Colonic mucosa (tissue), 4 donors: ENCODE measurements at regions not wholly inside any gene's neighbourhood (a gene's known extent, or its start where the extent isn't known, plus 50 kb on each side); places are given as distances from the start of the nearest gene placed in this dataset.

Experiments
- DNase-seq: peaks from one replicate; pipeline ENCODE4 v3.0.0-alpha.2; 2020
- H3K27ac ChIP-seq: fragments of 200-600 bp; one replicate; pipeline ENCODE4 v1.8.0; 2021
- H3K27me3 ChIP-seq: fragments of 200-600 bp; one replicate; pipeline ENCODE4 v1.8.0; 2021
- H3K36me3 ChIP-seq: fragments of 200-600 bp; one replicate; pipeline ENCODE4 v1.8.0; 2021
- H3K4me1 ChIP-seq: fragments of 200-600 bp; one replicate; pipeline ENCODE4 v1.8.0; 2021; ENCODE audit warnings: mild to moderate bottlenecking
- H3K4me3 ChIP-seq: fragments of 200-600 bp; one replicate; pipeline ENCODE4 v1.8.0; 2021
- H3K9ac ChIP-seq, 2 donors: one replicate each; pipeline ENCODE4 v1.7.0; 2013; ENCODE audit warnings: control low read depth in 2 of 2, low read depth in 2 of 2, low read length in 2 of 2
- H3K9me3 ChIP-seq: fragments of 200-600 bp; one replicate; pipeline ENCODE4 v1.8.0; 2021
- CTCF ChIP-seq: fragments of 200-600 bp; IDR thresholded peaks from one replicate; pipeline ENCODE4 v1.8.0; 2022; ENCODE audit warnings: antibody characterized with exemption, mild to moderate bottlenecking
- intact Hi-C: fragments of 100-400 bp; cut with DNase I; formaldehyde crosslinking; loops from one replicate; pipeline ENCODE4 v1.14.1; 2022
- donor health status: healthy.
- donor health status: DM: no; HTN: no; CAD: no.
- donor health status: DM: no; HTN: no; CAD: no.

GRCh38 chr15:89398896-89399237 is 64.2 kb upstream of the POLG start:
- Histone ChIP-seq H3K4me3 (no peak overlapping the region), H3K36me3 (no peaks in the 10 kb centered on the region), H3K27ac (no peak overlapping the region), H3K9ac (no peak overlapping the region), H3K27me3 (peaks cover 47% of the 10 kb centered on the region), H3K4me1 (peaks cover 9% of the 10 kb centered on the region), H3K9me3 (no peaks in the 10 kb centered on the region)
- no peak for TF ChIP-seq CTCF
- DNase-seq, result no peak
- intact Hi-C loops, result no loop called here

GRCh38 chr15:89397653-89398023 is 63.0 kb upstream of the POLG start:
- Histone ChIP-seq H3K9me3 (no peaks in the 10 kb centered on the region), H3K4me1 (peaks cover 9% of the 10 kb centered on the region), H3K27me3 (peaks cover 42% of the 10 kb centered on the region), H3K27ac (no peak overlapping the region), H3K4me3 (no peak overlapping the region), H3K36me3 (no peaks in the 10 kb centered on the region), H3K9ac (no peak overlapping the region)
- no peak for DNase-seq
- intact Hi-C loops, result no loop called here
- no peak for TF ChIP-seq CTCF

GRCh38 chr15:89396723-89397652 is 62.4 kb upstream of the POLG start:
- no peak for DNase-seq
- peaks cover 40% of the 10 kb centered on the region for H3K27me3 ChIP-seq
- no peaks in the 10 kb centered on the region for H3K36me3 ChIP-seq
- H3K9me3 ChIP-seq, result no peaks in the 10 kb centered on the region
- no peak overlapping the region for H3K9ac ChIP-seq
- no peak overlapping the region for H3K27ac ChIP-seq
- no peak overlapping the region for H3K4me3 ChIP-seq
- peaks cover 9% of the 10 kb centered on the region for H3K4me1 ChIP-seq
- intact Hi-C loops, result no loop called here
- TF ChIP-seq CTCF, result no peak

- DNase-seq, result no peak
- H3K9ac ChIP-seq, result no peak overlapping the region
- no peaks in the 10 kb centered on the region for H3K36me3 ChIP-seq
- H3K4me1 ChIP-seq, result peaks cover 9% of the 10 kb centered on the region
- no peak for TF ChIP-seq CTCF
- intact Hi-C loops, result no loop called here
- peaks cover 30% of the 10 kb centered on the region for H3K27me3 ChIP-seq
- no peaks in the 10 kb centered on the region for H3K9me3 ChIP-seq
- no peak overlapping the region for H3K4me3 ChIP-seq
- H3K27ac ChIP-seq, result no peak overlapping the region
Observed at GRCh38 chr15:89395996-89396395, 61.4 kb upstream of the POLG start.

GRCh38 chr15:89395461-89395871 is 60.8 kb upstream of the POLG start:
- Histone ChIP-seq H3K9me3 (no peaks in the 10 kb centered on the region), H3K4me3 (no peak overlapping the region), H3K9ac (no peak overlapping the region), H3K27me3 (peaks cover 25% of the 10 kb centered on the region), H3K27ac (no peak overlapping the region), H3K4me1 (peaks cover 9% of the 10 kb centered on the region), H3K36me3 (no peaks in the 10 kb centered on the region)
- intact Hi-C loops, result no loop called here
- no peak for DNase-seq
- no peak for TF ChIP-seq CTCF
